BLaER1 (cell line): ENCODE measurements at regions not wholly inside any gene's neighbourhood (a gene's known extent, or its start where the extent isn't known, plus 50 kb on each side); places are given as distances from the start of the nearest gene placed in this dataset.

Source experiments
- H3K27ac ChIP-seq: shearing (Covaris generic); formaldehyde crosslinking; 2 replicates; pipeline ENCODE4 v1.8.1; 2022
- H3K27me3 ChIP-seq: shearing (Covaris generic); formaldehyde crosslinking; 2 replicates; pipeline ENCODE4 v1.8.1; 2022
- H3K36me3 ChIP-seq: shearing (Covaris generic); formaldehyde crosslinking; 2 replicates; pipeline ENCODE4 v1.8.1; 2022
- H3K4me1 ChIP-seq: shearing (Covaris generic); formaldehyde crosslinking; 2 replicates; pipeline ENCODE4 v1.8.1; 2022
- H3K4me2 ChIP-seq: shearing (Covaris generic); formaldehyde crosslinking; 2 replicates; pipeline ENCODE4 v1.8.1; 2022
- H3K4me3 ChIP-seq: shearing (Covaris generic); formaldehyde crosslinking; 2 replicates; pipeline ENCODE4 v1.8.1; 2022
- H3K9ac ChIP-seq: shearing (Covaris generic); formaldehyde crosslinking; 2 replicates; pipeline ENCODE4 v1.8.1; 2022
- H3K9me3 ChIP-seq: shearing (Covaris generic); formaldehyde crosslinking; 2 replicates; pipeline ENCODE4 v1.8.1; 2022
- H4K20me1 ChIP-seq: shearing (Covaris generic); formaldehyde crosslinking; 2 replicates; pipeline ENCODE4 v1.8.1; 2022
- Cebpa-rat ChIP-seq: shearing (Covaris generic); IDR thresholded peaks from 2 replicates; pipeline ENCODE4 v1.8.1; 2022

- no peak overlapping the region for H3K4me3 ChIP-seq
- H3K9me3 ChIP-seq: peaks cover 8% of the 10 kb centered on the region
- TF ChIP-seq Cebpa-rat: no peak
- no peak overlapping the region for H3K9ac ChIP-seq
- H3K4me1 ChIP-seq: peaks cover 35% of the 10 kb centered on the region
- peak overlapping the region; percentile 57 for H3K4me2 ChIP-seq
- H3K27ac ChIP-seq: no peak overlapping the region
- H3K27me3 ChIP-seq: no peaks in the 10 kb centered on the region
- no peaks in the 10 kb centered on the region for H3K36me3 ChIP-seq
- no peaks in the 10 kb centered on the region for H4K20me1 ChIP-seq
Observed at GRCh38 chr5:135671052-135671705, 92.4 kb upstream of the CXCL14 start.

DNA sequence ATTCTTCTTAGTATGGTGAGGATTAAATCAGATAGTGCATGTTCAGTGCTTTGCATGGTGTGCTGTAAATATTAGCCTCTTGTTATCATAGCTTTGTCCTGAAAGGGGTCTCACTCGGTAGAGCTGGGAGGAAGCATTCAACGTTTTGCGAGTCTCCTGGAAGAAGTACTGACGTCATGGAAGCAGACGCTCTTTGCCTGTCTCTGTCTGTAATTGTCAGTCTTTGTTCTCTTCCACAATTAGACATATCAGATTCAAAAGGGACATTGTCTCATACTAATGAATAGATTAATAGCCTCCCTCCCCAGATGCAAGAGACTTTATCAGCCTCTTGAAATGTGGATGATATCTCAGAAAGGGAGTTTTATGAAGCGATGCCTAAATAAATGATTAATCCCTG lies 91.8 kb upstream of the CXCL14 start:
- Histone ChIP-seq H3K4me1 (peaks cover 41% of the 10 kb centered on the region), H3K27me3 (no peaks in the 10 kb centered on the region), H3K9ac (no peak overlapping the region), H3K4me2 (no peak overlapping the region), H3K4me3 (no peak overlapping the region), H3K9me3 (peaks cover 8% of the 10 kb centered on the region), H3K36me3 (no peaks in the 10 kb centered on the region), H3K27ac (no peak overlapping the region), H4K20me1 (no peaks in the 10 kb centered on the region)
- TF ChIP-seq Cebpa-rat: no peak

- no peak overlapping the region for H3K27ac ChIP-seq
- H3K4me1 ChIP-seq: peaks cover 42% of the 10 kb centered on the region
- H3K9me3 ChIP-seq: no peaks in the 10 kb centered on the region
- no peak overlapping the region for H3K4me3 ChIP-seq
- no peak overlapping the region for H3K9ac ChIP-seq
- no peak for TF ChIP-seq Cebpa-rat
- no peaks in the 10 kb centered on the region for H3K36me3 ChIP-seq
- H4K20me1 ChIP-seq: no peaks in the 10 kb centered on the region
- H3K4me2 ChIP-seq: no peak overlapping the region
- H3K27me3 ChIP-seq: no peaks in the 10 kb centered on the region
Observed at GRCh38 chr5:135669416-135669815, 90.6 kb upstream of the CXCL14 start.

- H3K36me3 ChIP-seq: no peaks in the 10 kb centered on the region
- no peaks in the 10 kb centered on the region for H3K27me3 ChIP-seq
- H3K9me3 ChIP-seq: no peaks in the 10 kb centered on the region
- H3K4me1 ChIP-seq: peaks cover 50% of the 10 kb centered on the region
- no peak overlapping the region for H3K4me3 ChIP-seq
- peak overlapping the region; percentile 74 for H3K4me2 ChIP-seq
- H3K27ac ChIP-seq: no peak overlapping the region
- no peak overlapping the region for H3K9ac ChIP-seq
- H4K20me1 ChIP-seq: no peaks in the 10 kb centered on the region
- no peak for TF ChIP-seq Cebpa-rat
Observed at GRCh38 chr5:135667673-135668072, 88.9 kb upstream of the CXCL14 start.

DNA sequence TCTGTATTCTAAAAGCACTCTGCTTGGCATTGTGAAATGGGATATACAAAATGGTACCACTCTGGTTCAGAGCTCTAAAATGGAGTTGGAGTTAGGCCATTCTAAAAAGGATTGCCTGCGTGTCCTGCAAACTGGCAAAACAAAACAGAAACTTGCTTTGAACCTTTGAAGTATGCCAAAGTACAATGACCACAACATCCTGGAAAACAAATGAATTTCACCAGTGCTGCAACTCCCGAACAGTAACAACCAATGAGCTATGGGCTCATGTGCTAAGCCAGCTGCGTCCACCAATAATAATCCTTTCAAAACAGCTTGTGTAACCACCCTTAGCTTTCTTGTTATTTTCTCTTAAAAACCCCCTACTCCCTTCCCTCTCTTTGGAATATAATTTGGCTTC lies 88.4 kb upstream of the CXCL14 start:
- Histone ChIP-seq H3K4me1 (peaks cover 50% of the 10 kb centered on the region), H3K36me3 (no peaks in the 10 kb centered on the region), H3K9me3 (no peaks in the 10 kb centered on the region), H3K27ac (no peak overlapping the region), H3K9ac (no peak overlapping the region), H3K4me3 (no peak overlapping the region), H3K27me3 (no peaks in the 10 kb centered on the region), H3K4me2 (peak overlapping the region; percentile 74), H4K20me1 (no peaks in the 10 kb centered on the region)
- TF ChIP-seq Cebpa-rat: no peak

GRCh38 chr5:135662683-135663082 lies 83.9 kb upstream of the CXCL14 start:
- Histone ChIP-seq H3K27ac (no peak overlapping the region), H3K9ac (no peak overlapping the region), H3K4me2 (peak overlapping the region; percentile 50), H3K36me3 (no peaks in the 10 kb centered on the region), H3K4me1 (peaks cover 52% of the 10 kb centered on the region), H3K27me3 (no peaks in the 10 kb centered on the region), H3K9me3 (peaks cover 21% of the 10 kb centered on the region), H4K20me1 (no peaks in the 10 kb centered on the region), H3K4me3 (no peak overlapping the region)
- TF ChIP-seq Cebpa-rat: no peak

- H3K4me3 ChIP-seq: no peak overlapping the region
- H3K4me2 ChIP-seq: peak overlapping the region; percentile 50
- H3K9me3 ChIP-seq: peaks cover 21% of the 10 kb centered on the region
- no peak for TF ChIP-seq Cebpa-rat
- H3K27ac ChIP-seq: no peak overlapping the region
- no peaks in the 10 kb centered on the region for H3K27me3 ChIP-seq
- H4K20me1 ChIP-seq: no peaks in the 10 kb centered on the region
- no peaks in the 10 kb centered on the region for H3K36me3 ChIP-seq
- no peak overlapping the region for H3K9ac ChIP-seq
- H3K4me1 ChIP-seq: peaks cover 46% of the 10 kb centered on the region
Observed at GRCh38 chr5:135662061-135662481, 83.3 kb upstream of the CXCL14 start.

DNA sequence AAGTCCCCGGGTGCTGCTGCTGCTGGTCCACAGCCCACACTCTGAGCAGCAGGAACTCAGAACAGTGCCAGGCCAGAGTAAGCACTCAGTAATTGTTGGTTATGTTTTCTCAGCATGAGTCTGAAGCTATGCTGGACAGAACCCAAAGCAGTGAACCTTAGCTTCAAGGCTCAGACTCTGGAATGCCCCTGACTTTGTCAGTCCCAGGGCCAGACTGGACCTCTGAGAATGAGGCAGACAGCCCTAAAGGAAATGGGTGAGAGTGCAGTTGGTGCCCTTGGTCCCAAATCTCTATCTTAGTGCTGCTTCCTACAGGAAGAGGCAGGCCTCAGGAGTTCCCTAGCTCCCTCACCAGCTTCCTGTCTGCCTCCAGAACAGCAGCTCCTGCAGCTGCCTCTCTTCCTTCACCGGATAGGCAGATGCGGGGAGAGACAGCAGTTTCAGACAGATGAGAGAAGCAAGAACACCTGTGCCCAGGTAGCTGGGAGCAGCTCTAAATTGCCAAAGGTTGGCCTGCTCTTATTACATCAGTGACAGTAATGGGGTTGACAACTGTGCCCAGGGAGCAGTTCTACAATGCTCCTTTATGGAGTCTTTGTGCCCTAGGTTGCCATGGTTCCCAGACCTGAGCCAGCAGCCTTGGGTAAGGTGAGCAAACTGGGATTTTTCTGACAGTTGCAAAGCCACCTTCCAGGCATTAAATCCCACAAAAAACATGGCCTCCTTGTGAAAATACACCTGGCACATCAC lies 82.2 kb upstream of the CXCL14 start:
- Histone ChIP-seq H3K4me3 (no peak overlapping the region), H3K27ac (0 out of 2 replicates have a peak overlapping the region, but pooled peaks have one; percentile 20), H3K9ac (no peak overlapping the region), H4K20me1 (no peaks in the 10 kb centered on the region), H3K36me3 (no peaks in the 10 kb centered on the region), H3K4me1 (peaks cover 36% of the 10 kb centered on the region), H3K9me3 (peaks cover 21% of the 10 kb centered on the region), H3K4me2 (peak overlapping the region; percentile 66), H3K27me3 (no peaks in the 10 kb centered on the region)
- no peak for TF ChIP-seq Cebpa-rat

- Histone ChIP-seq H3K9ac (no peak overlapping the region), H3K4me3 (no peak overlapping the region), H3K27ac (no peak overlapping the region), H3K4me1 (peaks cover 24% of the 10 kb centered on the region), H3K36me3 (no peaks in the 10 kb centered on the region), H3K9me3 (peaks cover 21% of the 10 kb centered on the region), H4K20me1 (no peaks in the 10 kb centered on the region), H3K4me2 (no peak overlapping the region), H3K27me3 (no peaks in the 10 kb centered on the region)
- TF ChIP-seq Cebpa-rat: no peak
Observed at GRCh38 chr5:135657536-135658305, 78.9 kb upstream of the CXCL14 start.

- Histone ChIP-seq H3K36me3 (no peaks in the 10 kb centered on the region), H3K4me2 (no peak overlapping the region), H3K27me3 (no peaks in the 10 kb centered on the region), H3K27ac (no peak overlapping the region), H3K9ac (no peak overlapping the region), H3K4me1 (peaks cover under 1% of the 10 kb centered on the region; the same call in 1 of the 2 replicates), H3K4me3 (no peak overlapping the region), H3K9me3 (peaks cover 21% of the 10 kb centered on the region), H4K20me1 (no peaks in the 10 kb centered on the region)
- TF ChIP-seq Cebpa-rat: no peak
Observed at GRCh38 chr5:135655468-135655815, 76.7 kb upstream of the CXCL14 start.
